Retinal pigment epithelial cell (primary cell): ENCODE measurements at regions not wholly inside any gene's neighbourhood (a gene's known extent, or its start where the extent isn't known, plus 50 kb on each side); places are given as distances from the start of the nearest gene placed in this dataset.
"Not testable (repeated sequence)": the region's sequence is repeated elsewhere in the genome, so short reads cannot be mapped to it uniquely, and the experiment has no call there.

Source experiments
- DNase-seq: peaks from one replicate; pipeline ENCODE4 v3.0.0-alpha.2; 2010; ENCODE audit warnings: low read depth
- H3K4me3 ChIP-seq: 2 replicates; pipeline ENCODE4 v1.5.1; 2011; ENCODE audit warnings: mild to moderate bottlenecking, low read length, control low read depth, moderate library complexity
- TF ChIP-seq, protein P1 (sequence below): conservative IDR thresholded peaks from 2 replicates; pipeline ENCODE4 v1.5.1; 2011; ENCODE audit warnings: low read depth, low read length, control low read depth, inconsistent platforms

DNA sequence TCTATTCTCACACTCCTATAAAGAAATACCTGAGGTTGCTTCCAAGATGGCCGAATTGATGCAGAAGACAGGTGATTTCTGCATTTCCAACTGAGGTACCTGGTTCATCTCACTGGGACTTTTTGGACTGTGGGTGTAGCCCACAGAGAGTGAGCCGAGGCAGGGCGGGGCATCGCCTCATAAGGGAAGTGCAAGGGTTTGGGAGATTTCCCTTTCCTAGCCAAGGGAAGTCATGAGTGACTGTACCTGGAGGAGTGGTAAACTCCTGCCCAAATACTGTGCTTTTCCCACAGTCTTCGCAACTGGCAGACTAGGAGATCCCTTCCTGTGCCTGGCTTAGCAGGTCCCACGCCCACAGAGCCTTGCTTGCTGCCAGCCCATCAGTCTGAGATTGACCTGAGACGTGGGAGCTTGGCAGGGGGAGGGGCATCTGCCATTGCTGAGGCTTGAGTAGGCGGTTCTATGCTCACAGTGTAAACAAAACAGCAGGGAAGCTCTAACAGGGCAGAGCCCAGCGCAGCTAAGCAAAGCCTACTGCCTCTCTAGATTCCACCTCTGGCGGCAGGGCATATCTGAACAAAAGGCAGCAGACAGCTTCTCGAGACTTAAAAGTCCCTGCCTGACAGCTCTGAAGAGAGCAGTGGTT, 152.2 kb downstream of the ARL4A start:
- H3K4me3 ChIP-seq = no peak overlapping the region
- TF ChIP-seq, protein P1, sequence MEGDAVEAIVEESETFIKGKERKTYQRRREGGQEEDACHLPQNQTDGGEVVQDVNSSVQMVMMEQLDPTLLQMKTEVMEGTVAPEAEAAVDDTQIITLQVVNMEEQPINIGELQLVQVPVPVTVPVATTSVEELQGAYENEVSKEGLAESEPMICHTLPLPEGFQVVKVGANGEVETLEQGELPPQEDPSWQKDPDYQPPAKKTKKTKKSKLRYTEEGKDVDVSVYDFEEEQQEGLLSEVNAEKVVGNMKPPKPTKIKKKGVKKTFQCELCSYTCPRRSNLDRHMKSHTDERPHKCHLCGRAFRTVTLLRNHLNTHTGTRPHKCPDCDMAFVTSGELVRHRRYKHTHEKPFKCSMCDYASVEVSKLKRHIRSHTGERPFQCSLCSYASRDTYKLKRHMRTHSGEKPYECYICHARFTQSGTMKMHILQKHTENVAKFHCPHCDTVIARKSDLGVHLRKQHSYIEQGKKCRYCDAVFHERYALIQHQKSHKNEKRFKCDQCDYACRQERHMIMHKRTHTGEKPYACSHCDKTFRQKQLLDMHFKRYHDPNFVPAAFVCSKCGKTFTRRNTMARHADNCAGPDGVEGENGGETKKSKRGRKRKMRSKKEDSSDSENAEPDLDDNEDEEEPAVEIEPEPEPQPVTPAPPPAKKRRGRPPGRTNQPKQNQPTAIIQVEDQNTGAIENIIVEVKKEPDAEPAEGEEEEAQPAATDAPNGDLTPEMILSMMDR = no peak
- no peak for DNase-seq

DNA sequence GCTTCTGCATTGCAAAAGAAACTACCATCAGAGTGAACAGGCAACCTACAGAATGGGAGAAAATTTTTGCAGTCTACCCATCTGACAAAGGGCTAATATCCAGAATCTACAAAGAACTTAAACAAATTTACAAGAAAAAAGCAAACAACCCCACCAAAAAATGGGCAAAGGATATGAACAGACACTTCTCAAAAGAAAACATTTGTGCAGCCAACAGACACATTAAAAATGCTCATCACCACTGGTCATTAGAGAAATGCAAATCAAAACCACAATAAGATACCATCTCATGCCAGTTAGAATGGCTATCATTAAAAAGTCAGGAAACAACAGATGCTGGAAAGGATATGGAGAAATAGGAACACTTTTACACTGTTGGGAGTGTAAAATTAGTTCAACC, 157.3 kb downstream of the ARL4A start:
- DNase-seq, H3K4me3 ChIP-seq: not testable (repeated sequence)

DNA sequence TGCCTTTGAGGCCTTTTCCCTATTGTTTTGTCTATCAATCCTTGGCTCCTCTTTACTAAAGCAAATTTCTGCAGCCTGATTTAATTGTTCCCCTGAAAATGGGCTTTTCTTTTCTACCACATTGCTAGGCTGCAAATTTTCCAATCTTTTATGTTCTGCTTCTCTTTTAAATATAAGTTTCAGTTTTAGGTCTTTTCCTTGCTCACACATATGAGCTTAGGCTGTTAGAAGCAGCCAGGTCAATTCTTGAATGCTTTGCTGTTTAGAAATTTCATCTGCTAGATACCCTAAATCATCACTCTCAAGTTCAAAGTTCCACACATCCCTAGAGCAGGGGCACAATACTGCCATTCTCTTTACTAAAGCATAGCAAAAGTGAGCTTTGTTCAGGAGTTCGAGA, 159.6 kb downstream of the ARL4A start:
- no peak overlapping the region for H3K4me3 ChIP-seq
- no peak for DNase-seq
- TF ChIP-seq, protein P1 = no peak

DNA sequence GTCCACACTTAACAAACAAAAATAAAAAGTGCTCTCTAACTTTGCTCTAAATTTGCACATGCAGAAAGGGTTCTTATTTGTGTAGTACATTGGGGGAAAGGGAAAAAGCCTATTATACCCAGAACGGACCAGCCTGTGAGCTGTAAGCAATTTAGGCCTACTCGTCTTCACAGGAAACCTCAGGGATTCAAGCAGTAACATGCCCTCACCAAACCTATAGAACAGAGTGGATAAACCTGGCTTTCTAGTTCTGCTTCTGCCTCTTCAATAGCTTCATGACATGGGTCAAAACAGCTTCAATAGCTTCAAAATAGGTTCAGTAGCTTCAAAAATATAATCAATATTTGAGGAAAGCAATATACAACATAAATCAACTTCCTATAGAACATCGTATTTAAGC, 163.7 kb downstream of the ARL4A start:
- no peak for DNase-seq
- H3K4me3 ChIP-seq = no peak overlapping the region
- TF ChIP-seq, protein P1 = no peak

DNA sequence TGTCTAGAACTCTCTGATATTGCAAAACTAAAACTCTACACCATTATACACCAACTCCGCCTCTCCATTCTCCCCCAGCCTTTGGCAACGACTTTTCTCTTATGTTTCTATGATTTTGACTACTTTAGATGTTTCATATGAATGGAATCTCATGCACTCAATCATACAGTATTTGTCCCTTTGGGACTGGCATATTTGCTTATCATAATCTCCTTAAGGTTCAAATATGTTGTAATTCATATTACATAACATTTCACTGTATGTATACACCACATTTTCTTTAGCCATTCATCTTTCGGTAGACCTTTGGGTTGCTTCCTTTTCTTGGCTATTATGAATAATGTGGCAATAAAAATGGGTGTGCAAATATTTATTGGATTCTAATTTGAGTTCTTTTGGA, 164.4 kb downstream of the ARL4A start:
- peak; percentile 55 for DNase-seq
- no peak overlapping the region for H3K4me3 ChIP-seq
- TF ChIP-seq, protein P1 = no peak

DNA sequence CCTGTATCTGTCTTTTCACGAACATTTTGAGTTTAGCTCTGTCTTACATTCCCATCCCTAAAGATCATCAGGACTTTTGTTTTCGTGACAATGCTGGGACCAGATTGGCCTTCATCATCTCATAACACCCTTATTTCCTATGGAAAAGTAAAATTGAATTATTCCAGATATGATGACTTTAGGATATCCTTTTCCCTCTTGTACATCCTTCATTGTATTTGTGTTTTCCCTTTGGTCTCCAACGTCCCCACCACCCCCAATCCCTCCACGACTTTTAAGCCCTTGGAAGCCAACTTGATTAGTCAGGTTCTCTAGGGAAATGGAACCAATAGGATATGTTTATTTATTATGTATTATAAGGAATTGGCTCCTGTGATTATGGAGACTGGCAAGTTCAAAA, 167.6 kb downstream of the ARL4A start:
- no peak overlapping the region for H3K4me3 ChIP-seq
- TF ChIP-seq, protein P1 = no peak
- no peak for DNase-seq

DNA sequence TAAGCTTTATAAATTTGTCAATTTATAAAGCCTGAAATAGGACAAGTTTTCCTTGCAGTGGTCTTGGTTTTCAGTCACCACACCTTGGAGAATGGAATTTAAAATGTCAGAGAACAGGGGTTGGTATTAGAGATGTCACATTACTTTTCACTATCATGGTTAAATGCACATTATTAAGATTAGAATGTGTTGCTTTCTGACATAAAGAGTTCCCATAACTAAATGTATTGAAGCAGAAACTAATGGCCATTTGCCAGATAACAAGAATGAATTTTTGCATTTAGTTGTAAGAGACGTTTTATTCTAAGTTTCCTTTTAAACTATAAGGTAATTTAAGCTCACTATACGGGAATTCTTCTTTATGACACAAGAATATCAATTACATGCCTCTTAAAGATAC, 172.3 kb downstream of the ARL4A start:
- H3K4me3 ChIP-seq = no peak overlapping the region
- peak; percentile 66 for DNase-seq
- TF ChIP-seq, protein P1 = no peak
